ENCODE measurements at regions not wholly inside any gene's neighbourhood (a gene's known extent, or its start where the extent isn't known, plus 50 kb on each side); places are given as distances from the start of the nearest gene placed in this dataset.
"Not testable (repeated sequence)": the region's sequence is repeated elsewhere in the genome, so short reads cannot be mapped to it uniquely, and the experiment has no call there.

GRCh38 chr2:16203691-16204090, 263.3 kb downstream of the MYCN start:
- DNase-seq (ENCODE audit: low read depth in 2 of 2): no peak

DNA sequence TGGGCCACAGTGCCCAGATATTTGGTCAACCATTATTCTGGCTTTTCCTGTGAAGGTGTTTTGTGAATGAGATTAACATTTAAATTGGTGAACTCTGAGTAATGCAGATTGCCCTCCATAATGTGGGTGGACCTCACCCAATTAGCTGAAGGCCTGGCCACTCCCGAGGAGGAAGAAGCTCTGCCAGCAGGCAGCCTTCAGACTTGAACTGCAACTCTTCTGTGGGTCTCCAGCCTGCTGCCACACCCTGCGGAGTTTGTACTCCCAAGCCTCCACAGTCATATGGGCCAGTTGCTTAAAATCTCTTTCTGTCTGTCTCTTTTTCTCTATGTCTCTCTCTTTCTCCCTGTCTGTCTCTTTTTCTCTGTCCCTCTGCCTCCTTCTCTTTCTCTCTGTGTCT, 262.7 kb downstream of the MYCN start:
- no peak for DNase-seq (ENCODE audit: low read depth in 2 of 2)

- no peak for DNase-seq (ENCODE audit: low read depth in 2 of 2)
These were observed 262.1 kb downstream of the MYCN start for GRCh38 chr2:16202266-16203020.

- no peak for DNase-seq (ENCODE audit: low read depth in 2 of 2)
These were observed 261.5 kb downstream of the MYCN start for GRCh38 chr2:16201848-16202247.

GRCh38 chr2:16200554-16201193, 260.3 kb downstream of the MYCN start:
- no peak for DNase-seq (ENCODE audit: low read depth in 2 of 2)

GRCh38 chr2:16199882-16200553, 259.7 kb downstream of the MYCN start:
- DNase-seq (ENCODE audit: low read depth in 2 of 2): no peak

DNA sequence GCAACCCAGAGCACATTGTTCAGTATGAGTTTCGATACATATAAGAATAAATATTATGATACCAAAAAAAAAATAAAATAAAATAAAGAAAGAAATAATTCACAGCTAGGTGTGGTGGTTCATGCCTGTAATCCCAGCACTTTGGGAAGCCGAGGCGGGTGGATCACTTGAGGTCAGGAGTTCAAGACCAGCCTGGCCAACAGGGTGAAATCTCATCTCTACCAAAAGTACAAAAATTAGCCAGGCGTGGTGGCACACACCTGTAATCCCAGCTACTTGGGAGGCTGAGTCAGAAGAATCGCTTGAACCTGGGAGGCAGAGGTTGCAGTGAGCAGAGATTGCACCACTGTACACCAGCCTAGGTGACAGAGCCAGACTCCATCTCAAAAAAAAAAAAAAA, 258.9 kb downstream of the MYCN start:
- not testable (repeated sequence) for DNase-seq (ENCODE audit: low read depth in 2 of 2)

GRCh38 chr2:16198166-16198912, 258.0 kb downstream of the MYCN start:
- no peak for DNase-seq (ENCODE audit: low read depth in 2 of 2)

DNA sequence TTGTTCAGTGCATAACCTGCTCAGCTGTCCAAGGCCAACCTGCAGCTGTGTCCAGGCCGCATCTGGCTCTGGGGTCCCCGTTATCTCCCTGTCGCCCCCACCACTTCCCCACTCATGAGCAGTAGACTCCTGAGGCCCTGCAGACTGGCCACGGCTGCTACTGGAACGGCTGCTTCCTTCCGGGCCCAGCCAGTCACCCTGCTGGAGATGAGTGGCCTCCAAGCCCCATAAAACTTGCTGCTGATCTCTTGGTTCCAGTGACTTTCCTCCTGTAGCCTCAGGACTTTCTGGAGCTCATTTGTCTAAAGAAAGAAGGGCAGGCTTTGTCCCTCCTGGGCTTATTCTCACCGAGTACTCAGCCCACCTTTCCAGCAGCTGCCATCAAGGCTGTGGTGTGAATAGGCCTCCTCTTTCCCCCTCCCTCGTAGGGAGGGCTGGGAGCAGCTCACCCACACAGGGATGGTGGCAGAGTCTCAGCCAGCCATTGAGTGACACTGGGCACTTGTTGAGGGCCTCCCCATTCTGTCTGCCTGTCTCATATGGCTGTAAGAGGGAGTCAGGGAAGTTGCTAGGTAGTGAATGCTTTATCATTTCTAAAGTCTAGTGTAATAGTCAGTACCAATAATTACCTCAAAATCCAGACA, 257.3 kb downstream of the MYCN start:
- no peak for DNase-seq (ENCODE audit: low read depth in 2 of 2)

- no peak for DNase-seq (ENCODE audit: low read depth in 2 of 2)
These were observed 256.5 kb downstream of the MYCN start for GRCh38 chr2:16196687-16197503.

- no peak for DNase-seq (ENCODE audit: low read depth in 2 of 2)
These were observed 255.3 kb downstream of the MYCN start for GRCh38 chr2:16195681-16196070.

GRCh38 chr2:16194931-16195680, 254.8 kb downstream of the MYCN start:
- DNase-seq (ENCODE audit: low read depth in 2 of 2): no peak

DNA sequence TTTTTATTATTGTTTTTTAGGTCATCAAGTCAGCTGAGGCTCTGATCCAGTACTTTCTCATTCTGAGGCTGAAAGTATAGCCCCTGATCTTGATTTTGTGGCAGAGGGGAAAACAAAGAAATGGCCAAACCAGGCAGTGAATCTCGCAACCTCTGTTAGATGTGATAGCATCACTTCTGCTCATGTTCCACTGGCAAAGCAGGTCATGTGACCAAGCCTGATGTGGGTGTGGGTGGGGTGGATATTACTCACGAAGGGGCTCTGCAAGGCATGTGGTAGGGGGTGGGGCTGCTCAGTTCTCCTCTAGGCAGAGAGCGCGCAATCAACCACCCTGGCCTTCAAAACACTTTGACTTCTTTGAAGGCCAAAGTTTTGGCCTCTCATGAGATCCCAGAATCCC, 254.2 kb downstream of the MYCN start:
- no peak for DNase-seq (ENCODE audit: low read depth in 2 of 2)

DNA sequence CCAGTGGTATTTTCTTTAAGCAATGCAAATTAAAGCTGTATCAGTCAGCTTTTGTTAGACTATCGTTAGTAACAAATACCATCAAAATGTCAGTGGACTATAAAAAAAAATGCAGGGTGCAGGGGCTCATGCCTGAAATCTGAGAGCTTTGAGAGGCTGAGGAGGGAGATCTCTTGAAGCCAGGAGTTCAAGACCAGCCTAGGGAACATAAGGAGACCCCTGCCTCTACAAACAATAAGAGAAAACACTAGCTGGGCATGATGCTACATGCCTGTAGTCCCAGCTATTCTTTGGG, 253.7 kb downstream of the MYCN start:
- no peak for DNase-seq (ENCODE audit: low read depth in 2 of 2)

GRCh38 chr2:16192416-16193216, 252.3 kb downstream of the MYCN start:
- no peak for DNase-seq (ENCODE audit: low read depth in 2 of 2)

- DNase-seq (ENCODE audit: low read depth in 2 of 2): no peak
These were observed 251.3 kb downstream of the MYCN start for GRCh38 chr2:16191431-16192200.

GRCh38 chr2:16190446-16191270, 250.3 kb downstream of the MYCN start:
- DNase-seq (ENCODE audit: low read depth in 2 of 2): no peak

DNA sequence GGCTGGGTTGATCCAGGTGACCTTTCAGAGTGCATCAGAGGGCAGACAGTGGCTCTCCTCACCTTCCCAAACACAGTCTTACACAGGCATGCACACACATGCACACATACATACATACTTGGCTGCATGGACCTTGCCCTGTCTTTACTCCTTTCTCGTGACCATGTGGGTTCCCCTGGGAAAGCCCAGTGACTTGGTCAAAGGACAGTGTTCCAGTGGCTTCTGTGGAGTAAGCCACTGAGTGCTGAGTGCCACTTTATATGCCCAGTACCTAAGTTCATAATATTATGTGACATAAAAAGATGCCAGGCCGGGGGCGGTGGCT, 249.4 kb downstream of the MYCN start:
- no peak for DNase-seq (ENCODE audit: low read depth in 2 of 2)
